ENCODE measurements at regions not wholly inside any gene's neighbourhood (a gene's known extent, or its start where the extent isn't known, plus 50 kb on each side); places are given as distances from the start of the nearest gene placed in this dataset.

DNA sequence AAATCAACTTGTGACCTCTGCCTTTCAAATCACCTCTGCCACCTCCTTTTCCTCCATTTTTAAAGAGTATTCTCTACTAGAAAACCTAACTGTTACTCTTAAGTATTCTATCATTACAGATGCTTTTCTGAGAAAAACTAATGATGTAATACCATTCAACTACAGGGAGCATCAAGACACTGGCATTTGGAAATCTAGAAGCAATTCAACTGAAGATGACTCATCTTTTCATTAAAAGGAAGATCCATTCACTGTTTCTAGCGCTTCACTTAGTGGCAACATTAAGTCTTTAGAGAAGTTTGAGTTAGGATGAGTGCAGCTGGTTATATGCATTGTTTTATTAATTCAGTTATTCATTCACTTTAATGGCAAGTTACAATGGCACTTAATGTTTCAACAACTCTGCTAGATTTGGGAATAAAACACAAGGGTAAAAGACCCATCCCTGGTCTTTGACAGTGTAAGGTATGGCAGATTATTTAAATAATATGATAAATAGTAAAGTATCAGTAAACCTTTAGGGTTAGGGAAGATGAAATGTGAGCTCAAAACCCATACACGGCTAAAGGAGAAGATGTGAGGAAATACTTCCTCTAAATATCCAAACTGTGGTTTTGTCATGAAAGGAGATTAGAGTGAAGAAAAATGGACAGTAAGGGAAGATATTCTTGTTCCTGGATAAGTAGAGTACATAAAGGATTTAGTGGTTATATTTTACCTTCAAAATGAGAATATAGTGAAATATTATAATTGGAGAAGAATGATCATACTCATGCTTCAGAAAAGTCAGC is 61.7 kb downstream of the KCNJ2 start:
- Histone ChIP-seq H3K27me3 (replicated peaks; ENCODE audit: control insufficient read depth, insufficient read depth, low read length, poor library complexity, severe bottlenecking) (no peaks in the 10 kb centered on the region), H3K27ac (ENCODE audit: insufficient read depth, low read length, poor library complexity, severe bottlenecking) (no peak overlapping the region), H3K4me3 (ENCODE audit: insufficient read depth, low read depth, low read length, poor library complexity, severe bottlenecking) (no peak overlapping the region), H3K4me1 (ENCODE audit: control insufficient read depth, insufficient read depth, low read length, poor library complexity, severe bottlenecking) (no peaks in the 10 kb centered on the region), H3K36me3 (ENCODE audit: control insufficient read depth, insufficient read depth, low read length) (no peaks in the 10 kb centered on the region), H3K9me3 (ENCODE audit: control insufficient read depth, low read length) (no peaks in the 10 kb centered on the region)
- no peak for DNase-seq

DNA sequence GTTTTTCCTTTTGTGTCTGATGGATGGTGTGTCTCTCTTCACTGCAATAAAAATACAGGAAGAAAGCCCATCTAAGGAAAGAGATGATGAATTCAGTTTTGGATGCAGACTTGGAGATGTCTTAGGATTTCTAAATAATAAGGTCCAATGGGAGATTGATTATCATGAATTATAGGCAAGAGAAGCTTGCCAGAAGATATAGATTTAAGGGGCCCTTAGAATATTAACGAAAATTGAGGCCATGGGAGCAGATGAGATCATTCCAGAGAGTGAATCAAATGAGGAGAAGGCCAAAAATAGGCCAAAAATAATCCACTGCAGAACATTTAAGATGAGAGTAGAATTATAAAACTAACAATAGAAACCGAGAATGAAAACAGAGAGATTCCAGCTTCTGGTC is 63.1 kb downstream of the KCNJ2 start:
- DNase-seq: no peak
- Histone ChIP-seq H3K27me3 (replicated peaks; ENCODE audit: control insufficient read depth, insufficient read depth, low read length, poor library complexity, severe bottlenecking) (no peaks in the 10 kb centered on the region), H3K27ac (ENCODE audit: insufficient read depth, low read length, poor library complexity, severe bottlenecking) (no peak overlapping the region), H3K36me3 (ENCODE audit: control insufficient read depth, insufficient read depth, low read length) (no peaks in the 10 kb centered on the region), H3K4me1 (ENCODE audit: control insufficient read depth, insufficient read depth, low read length, poor library complexity, severe bottlenecking) (no peaks in the 10 kb centered on the region), H3K4me3 (ENCODE audit: insufficient read depth, low read depth, low read length, poor library complexity, severe bottlenecking) (no peak overlapping the region), H3K9me3 (ENCODE audit: control insufficient read depth, low read length) (no peaks in the 10 kb centered on the region)

DNA sequence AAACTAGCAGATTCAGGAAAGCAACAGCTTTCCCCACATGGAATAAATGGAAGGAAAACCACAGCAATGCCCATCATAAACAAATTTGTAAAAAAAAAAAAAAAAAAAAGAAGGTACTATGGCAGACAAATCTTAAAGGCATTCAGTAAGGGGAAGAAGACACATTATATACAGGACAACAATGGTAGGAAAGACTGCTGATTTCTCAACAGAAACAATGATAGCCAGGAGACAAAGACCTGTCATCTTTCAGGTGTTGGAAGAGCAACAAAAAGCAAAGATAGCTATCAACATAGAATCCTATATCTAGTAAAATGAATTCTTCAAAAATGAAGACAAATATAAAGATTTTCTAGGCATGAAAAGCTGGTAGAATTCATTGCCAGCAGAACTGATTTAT is 65.9 kb downstream of the KCNJ2 start:
- Histone ChIP-seq H3K27ac (ENCODE audit: insufficient read depth, low read length, poor library complexity, severe bottlenecking) (no peak overlapping the region), H3K4me1 (ENCODE audit: control insufficient read depth, insufficient read depth, low read length, poor library complexity, severe bottlenecking) (no peaks in the 10 kb centered on the region), H3K4me3 (ENCODE audit: insufficient read depth, low read depth, low read length, poor library complexity, severe bottlenecking) (no peak overlapping the region), H3K36me3 (ENCODE audit: control insufficient read depth, insufficient read depth, low read length) (no peaks in the 10 kb centered on the region), H3K27me3 (replicated peaks; ENCODE audit: control insufficient read depth, insufficient read depth, low read length, poor library complexity, severe bottlenecking) (no peaks in the 10 kb centered on the region), H3K9me3 (ENCODE audit: control insufficient read depth, low read length) (no peaks in the 10 kb centered on the region)
- no peak for DNase-seq

DNA sequence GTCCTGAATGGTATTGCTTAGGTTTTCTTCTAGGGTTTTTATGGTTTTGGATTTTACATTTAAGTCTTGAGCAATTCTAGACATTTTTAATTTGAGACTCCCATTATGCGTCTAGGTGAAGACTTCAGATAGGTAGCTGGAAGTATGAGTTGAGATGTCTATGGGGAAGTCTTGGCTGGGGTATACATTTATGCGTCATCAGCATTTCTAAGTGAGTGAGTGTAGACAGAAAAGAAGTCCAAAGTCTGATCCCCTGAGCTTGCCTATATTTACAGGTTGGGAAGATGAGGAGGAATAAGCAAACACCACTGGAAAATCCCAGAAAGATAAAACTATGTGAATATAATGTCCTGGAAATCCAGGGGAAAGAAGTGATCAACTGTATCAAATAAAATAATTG is 68.9 kb downstream of the KCNJ2 start:
- Histone ChIP-seq H3K4me1 (ENCODE audit: control insufficient read depth, insufficient read depth, low read length, poor library complexity, severe bottlenecking) (no peaks in the 10 kb centered on the region), H3K4me3 (ENCODE audit: insufficient read depth, low read depth, low read length, poor library complexity, severe bottlenecking) (no peak overlapping the region), H3K36me3 (ENCODE audit: control insufficient read depth, insufficient read depth, low read length) (no peaks in the 10 kb centered on the region), H3K27me3 (replicated peaks; ENCODE audit: control insufficient read depth, insufficient read depth, low read length, poor library complexity, severe bottlenecking) (no peaks in the 10 kb centered on the region), H3K9me3 (ENCODE audit: control insufficient read depth, low read length) (no peaks in the 10 kb centered on the region), H3K27ac (ENCODE audit: insufficient read depth, low read length, poor library complexity, severe bottlenecking) (no peak overlapping the region)
- DNase-seq: no peak

DNA sequence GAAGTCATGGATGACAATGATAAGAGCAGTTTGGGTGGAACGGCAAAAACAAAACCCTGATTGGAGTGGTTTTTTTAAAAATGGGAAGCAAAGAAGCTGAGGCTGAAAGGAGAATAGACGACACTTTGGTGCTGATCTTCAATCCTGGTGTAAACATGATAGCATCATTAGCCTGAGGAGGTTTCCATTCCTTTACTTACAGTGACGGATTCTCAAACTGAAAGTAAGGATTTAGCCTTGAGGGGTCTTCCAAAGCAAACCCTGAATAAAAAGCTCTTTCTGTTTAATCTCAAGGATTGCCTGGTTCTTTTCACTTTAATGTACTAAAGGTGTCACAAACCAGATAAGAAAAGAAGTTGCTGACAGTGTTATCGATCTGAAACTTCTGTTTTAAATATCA is 69.3 kb downstream of the KCNJ2 start:
- Histone ChIP-seq H3K9me3 (ENCODE audit: control insufficient read depth, low read length) (no peaks in the 10 kb centered on the region), H3K4me3 (ENCODE audit: insufficient read depth, low read depth, low read length, poor library complexity, severe bottlenecking) (no peak overlapping the region), H3K27me3 (replicated peaks; ENCODE audit: control insufficient read depth, insufficient read depth, low read length, poor library complexity, severe bottlenecking) (no peaks in the 10 kb centered on the region), H3K36me3 (ENCODE audit: control insufficient read depth, insufficient read depth, low read length) (no peaks in the 10 kb centered on the region), H3K4me1 (ENCODE audit: control insufficient read depth, insufficient read depth, low read length, poor library complexity, severe bottlenecking) (no peaks in the 10 kb centered on the region), H3K27ac (ENCODE audit: insufficient read depth, low read length, poor library complexity, severe bottlenecking) (no peak overlapping the region)
- no peak for DNase-seq

DNA sequence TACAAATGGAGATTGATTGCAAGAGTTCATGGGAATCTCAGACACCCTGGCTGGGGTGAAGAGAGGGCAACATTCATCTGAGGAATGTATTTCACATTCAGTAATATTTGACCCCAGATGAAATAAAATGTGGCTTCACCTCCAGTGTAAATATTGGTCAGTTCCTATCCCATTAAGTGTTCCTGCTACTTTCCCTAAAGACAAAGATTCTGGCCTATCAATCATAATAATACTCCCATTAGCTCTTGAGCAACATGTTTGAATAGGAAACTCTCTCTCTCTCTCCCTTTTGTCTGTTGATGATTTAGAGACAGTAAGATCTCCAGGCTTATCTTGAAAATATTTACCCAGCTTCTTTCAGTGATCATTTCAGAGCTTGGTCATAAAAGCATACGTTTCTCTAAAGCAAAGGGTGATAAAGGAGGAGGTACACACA is 70.1 kb downstream of the KCNJ2 start:
- H3K4me3 ChIP-seq (ENCODE audit: insufficient read depth, low read depth, low read length, poor library complexity, severe bottlenecking): no peak overlapping the region
- no peaks in the 10 kb centered on the region for H3K9me3 ChIP-seq (ENCODE audit: control insufficient read depth, low read length)
- H3K27ac ChIP-seq (ENCODE audit: insufficient read depth, low read length, poor library complexity, severe bottlenecking): no peak overlapping the region
- no peaks in the 10 kb centered on the region for H3K4me1 ChIP-seq (ENCODE audit: control insufficient read depth, insufficient read depth, low read length, poor library complexity, severe bottlenecking)
- no peaks in the 10 kb centered on the region for H3K36me3 ChIP-seq (ENCODE audit: control insufficient read depth, insufficient read depth, low read length)
- no peak for DNase-seq
- H3K27me3 ChIP-seq (replicated peaks; ENCODE audit: control insufficient read depth, insufficient read depth, low read length, poor library complexity, severe bottlenecking): no peaks in the 10 kb centered on the region

DNA sequence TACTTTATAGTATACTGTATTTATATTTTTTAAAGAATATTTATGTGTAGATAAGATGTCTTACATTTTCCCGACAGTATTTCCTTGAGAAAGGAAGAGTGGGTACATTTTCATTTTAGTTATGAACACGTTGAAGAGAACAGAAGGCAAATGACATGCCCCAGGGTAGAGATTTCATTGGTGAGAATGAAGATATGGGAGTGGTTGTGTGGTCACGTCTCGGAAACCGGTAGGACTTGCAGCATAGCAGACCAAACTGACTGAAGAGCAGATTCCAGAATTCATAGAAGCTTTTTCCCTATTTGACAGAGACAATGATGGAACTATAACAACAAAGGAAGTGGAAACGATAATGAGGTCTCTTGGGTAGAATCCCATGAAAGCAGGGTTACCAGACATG is 71.7 kb downstream of the KCNJ2 start:
- Histone ChIP-seq H3K27me3 (replicated peaks; ENCODE audit: control insufficient read depth, insufficient read depth, low read length, poor library complexity, severe bottlenecking) (no peaks in the 10 kb centered on the region), H3K27ac (ENCODE audit: insufficient read depth, low read length, poor library complexity, severe bottlenecking) (no peak overlapping the region), H3K4me1 (ENCODE audit: control insufficient read depth, insufficient read depth, low read length, poor library complexity, severe bottlenecking) (no peaks in the 10 kb centered on the region), H3K4me3 (ENCODE audit: insufficient read depth, low read depth, low read length, poor library complexity, severe bottlenecking) (no peak overlapping the region), H3K9me3 (ENCODE audit: control insufficient read depth, low read length) (no peaks in the 10 kb centered on the region), H3K36me3 (ENCODE audit: control insufficient read depth, insufficient read depth, low read length) (no peaks in the 10 kb centered on the region)
- no peak for DNase-seq

DNA sequence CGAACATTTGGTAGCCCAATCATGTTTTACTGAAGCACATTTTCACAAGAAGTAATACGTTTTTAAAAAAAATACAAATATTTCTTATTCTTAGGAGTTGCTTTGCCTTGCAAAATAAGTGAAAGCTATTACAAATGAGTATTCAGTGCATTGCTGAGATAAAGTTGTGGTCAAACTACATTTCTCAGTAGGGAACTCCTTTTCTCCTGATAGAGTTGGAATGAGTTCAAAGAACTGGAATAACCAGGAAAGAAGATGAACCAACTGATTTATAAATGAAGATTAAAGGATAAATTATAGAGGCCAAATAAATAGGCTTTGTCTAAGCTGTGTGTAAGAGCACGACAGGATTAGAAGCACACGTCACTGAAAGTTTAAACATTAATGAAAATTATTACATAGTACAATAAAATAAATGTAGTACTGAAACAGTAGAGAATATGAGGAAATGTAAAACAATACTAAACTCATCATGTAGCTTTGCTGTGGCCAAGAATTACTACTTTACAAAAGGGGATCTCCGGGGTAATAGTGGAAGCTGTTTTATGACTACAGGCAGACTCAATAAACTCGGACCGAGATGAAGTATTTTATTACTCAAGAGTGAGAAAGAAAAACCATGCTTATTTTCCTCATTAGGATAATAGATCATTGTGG is 73.6 kb downstream of the KCNJ2 start:
- Histone ChIP-seq H3K27ac (ENCODE audit: insufficient read depth, low read length, poor library complexity, severe bottlenecking) (no peak overlapping the region), H3K36me3 (ENCODE audit: control insufficient read depth, insufficient read depth, low read length) (no peaks in the 10 kb centered on the region), H3K4me3 (ENCODE audit: insufficient read depth, low read depth, low read length, poor library complexity, severe bottlenecking) (no peak overlapping the region), H3K4me1 (ENCODE audit: control insufficient read depth, insufficient read depth, low read length, poor library complexity, severe bottlenecking) (no peaks in the 10 kb centered on the region), H3K27me3 (replicated peaks; ENCODE audit: control insufficient read depth, insufficient read depth, low read length, poor library complexity, severe bottlenecking) (no peaks in the 10 kb centered on the region), H3K9me3 (ENCODE audit: control insufficient read depth, low read length) (no peaks in the 10 kb centered on the region)
- no peak for DNase-seq

DNA sequence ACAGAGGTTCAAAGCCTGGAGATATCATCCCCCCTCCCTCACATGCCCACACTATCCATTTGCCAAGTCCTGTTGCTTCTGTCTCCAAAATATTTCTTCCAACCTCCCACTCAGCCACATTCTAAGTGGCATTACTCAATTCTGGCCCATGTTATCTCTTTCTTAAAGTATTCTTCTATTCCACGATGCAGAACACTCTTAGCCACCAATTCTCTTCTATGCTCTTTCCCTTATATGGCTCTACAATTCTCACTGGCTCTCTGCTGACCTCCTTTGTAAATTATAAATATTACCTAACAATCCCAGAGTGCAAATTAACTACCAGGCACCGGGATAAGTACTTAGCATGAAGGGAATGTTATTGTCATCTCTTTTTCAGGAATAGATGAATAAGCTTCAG is 82.4 kb downstream of the KCNJ2 start:
- Histone ChIP-seq H3K4me1 (ENCODE audit: control insufficient read depth, insufficient read depth, low read length, poor library complexity, severe bottlenecking) (no peaks in the 10 kb centered on the region), H3K27me3 (replicated peaks; ENCODE audit: control insufficient read depth, insufficient read depth, low read length, poor library complexity, severe bottlenecking) (no peaks in the 10 kb centered on the region), H3K9me3 (ENCODE audit: control insufficient read depth, low read length) (no peaks in the 10 kb centered on the region), H3K36me3 (ENCODE audit: control insufficient read depth, insufficient read depth, low read length) (no peaks in the 10 kb centered on the region), H3K4me3 (ENCODE audit: insufficient read depth, low read depth, low read length, poor library complexity, severe bottlenecking) (no peak overlapping the region), H3K27ac (ENCODE audit: insufficient read depth, low read length, poor library complexity, severe bottlenecking) (no peak overlapping the region)
- no peak for DNase-seq

DNA sequence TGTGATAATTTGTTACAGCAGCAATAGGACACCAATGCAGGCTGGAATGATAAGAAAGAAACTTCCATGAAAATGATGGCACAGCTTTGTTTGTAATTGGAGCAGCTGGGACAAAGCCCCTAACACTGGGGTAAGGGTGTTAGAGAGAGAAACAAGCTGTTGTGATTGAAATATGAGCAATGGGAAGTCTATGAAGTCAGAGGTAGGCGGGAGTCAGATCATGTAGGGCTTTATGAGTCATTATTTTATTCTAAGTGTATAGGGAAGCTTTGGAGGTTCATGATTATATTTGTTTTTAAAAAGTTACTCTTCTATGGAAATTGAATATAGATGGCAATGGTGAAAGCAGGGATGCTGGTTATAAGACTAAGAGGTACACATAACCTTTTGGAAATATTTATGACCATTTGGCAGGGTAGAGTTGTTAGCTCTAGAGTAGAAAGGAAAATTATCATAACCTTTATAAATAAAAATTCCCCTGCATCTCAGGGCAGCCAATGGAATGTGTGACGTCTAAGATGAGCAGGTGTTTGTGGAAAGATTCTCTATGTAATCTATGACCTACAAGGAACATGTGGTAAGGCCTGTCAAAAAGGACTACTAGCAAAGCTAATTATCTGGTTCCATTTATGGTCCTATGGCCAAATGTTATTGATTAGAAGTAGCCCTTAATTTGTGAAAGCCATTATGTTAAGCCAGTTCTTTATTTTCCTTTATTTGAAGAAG is 85.6 kb downstream of the KCNJ2 start:
- Histone ChIP-seq H3K9me3 (ENCODE audit: control insufficient read depth, low read length) (no peaks in the 10 kb centered on the region), H3K4me1 (ENCODE audit: control insufficient read depth, insufficient read depth, low read length, poor library complexity, severe bottlenecking) (no peaks in the 10 kb centered on the region), H3K27ac (ENCODE audit: insufficient read depth, low read length, poor library complexity, severe bottlenecking) (no peak overlapping the region), H3K4me3 (ENCODE audit: insufficient read depth, low read depth, low read length, poor library complexity, severe bottlenecking) (no peak overlapping the region), H3K27me3 (replicated peaks; ENCODE audit: control insufficient read depth, insufficient read depth, low read length, poor library complexity, severe bottlenecking) (no peaks in the 10 kb centered on the region), H3K36me3 (ENCODE audit: control insufficient read depth, insufficient read depth, low read length) (no peaks in the 10 kb centered on the region)
- DNase-seq: no peak
